Activated CD8-positive, alpha-beta memory T cell treated with anti-CD3 and anti-CD28 coated beads for 48 hours (primary cell): ENCODE measurements at regions not wholly inside any gene's neighbourhood (a gene's known extent, or its start where the extent isn't known, plus 50 kb on each side); places are given as distances from the start of the nearest gene placed in this dataset.

Experiments
- DNase-seq, 3 experiments: peaks; one replicate each; pipeline ENCODE4 v3.0.0-alpha.2; 2020; ENCODE audit warnings: low read depth in 2 of 3, low spot score in 2 of 3

DNA sequence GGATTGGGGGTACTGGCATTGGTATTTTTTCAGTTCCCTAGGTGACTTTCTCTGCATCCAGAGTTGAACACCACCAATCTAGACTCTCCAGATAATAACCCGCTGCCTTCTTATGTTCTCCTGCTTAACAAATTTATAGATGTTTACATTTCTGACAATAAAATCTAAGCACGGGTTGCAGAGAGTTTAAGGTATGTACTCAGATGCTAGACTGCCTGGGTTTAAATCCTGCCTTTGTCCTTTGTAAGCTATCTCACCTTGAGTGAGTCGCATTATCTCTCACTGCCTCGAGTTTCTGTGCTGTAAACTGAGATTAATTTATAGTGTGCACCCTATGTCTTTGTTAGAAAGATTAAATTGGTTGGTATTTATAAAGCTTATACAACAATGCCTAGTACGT lies 131.4 kb upstream of the ARGLU1 start:
- no peak for DNase-seq

DNA sequence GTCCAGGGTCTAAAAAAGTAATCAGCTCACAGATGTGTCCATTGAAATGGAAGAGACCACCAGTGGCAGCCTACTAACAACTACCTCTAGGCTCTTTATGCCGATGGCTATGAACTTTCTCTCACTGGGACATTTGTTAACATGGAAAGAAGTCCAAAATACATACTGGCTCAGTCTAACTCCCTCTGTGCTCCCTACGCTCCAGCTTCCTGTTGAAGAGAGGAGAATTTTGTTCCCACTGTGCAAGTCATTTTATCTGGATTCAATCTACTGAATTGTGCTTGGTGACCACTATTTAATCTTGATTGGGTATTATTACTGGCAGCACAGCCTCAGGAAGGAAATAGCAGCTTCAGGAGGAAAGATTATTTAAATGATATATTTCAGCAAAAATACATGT lies 128.8 kb upstream of the ARGLU1 start:
- no peak for DNase-seq

DNA sequence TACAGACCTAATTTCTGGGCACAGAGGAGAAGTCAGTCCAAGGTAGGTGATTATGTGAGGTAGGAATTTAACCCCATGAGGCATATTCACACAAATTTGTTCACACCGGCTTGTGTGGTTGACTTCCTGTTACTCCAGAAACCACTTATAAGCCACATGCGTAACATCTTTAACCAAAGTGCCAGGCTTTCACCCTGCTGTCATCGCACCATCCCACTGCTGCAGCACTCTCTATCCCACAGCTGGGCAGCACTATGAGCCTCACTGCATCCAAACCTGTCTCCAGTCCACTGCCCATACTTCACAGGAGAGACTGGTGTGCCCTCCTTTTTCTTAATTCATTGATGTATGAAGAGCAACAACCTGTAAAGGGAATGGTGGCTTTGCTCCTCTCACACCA lies 128.2 kb upstream of the ARGLU1 start:
- no peak for DNase-seq

DNA sequence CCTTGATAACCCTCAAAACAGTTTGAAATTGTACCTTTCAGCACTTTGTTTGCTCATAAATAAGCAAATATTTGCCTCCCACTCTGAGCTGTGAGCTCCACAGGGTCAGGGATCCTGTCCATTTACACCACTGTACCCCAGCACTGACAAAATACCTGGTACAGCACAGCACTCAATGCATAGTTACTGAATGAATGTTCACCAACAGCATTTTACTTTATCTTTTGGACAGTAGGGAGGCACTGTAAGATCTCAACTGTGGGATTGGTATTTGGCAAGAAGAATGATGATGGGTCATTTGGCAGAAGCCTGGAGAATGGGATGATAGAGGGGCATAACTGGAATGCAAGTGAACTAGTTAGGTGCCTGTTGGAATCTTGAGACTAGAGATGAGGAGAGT lies 127.2 kb upstream of the ARGLU1 start:
- no peak for DNase-seq

DNA sequence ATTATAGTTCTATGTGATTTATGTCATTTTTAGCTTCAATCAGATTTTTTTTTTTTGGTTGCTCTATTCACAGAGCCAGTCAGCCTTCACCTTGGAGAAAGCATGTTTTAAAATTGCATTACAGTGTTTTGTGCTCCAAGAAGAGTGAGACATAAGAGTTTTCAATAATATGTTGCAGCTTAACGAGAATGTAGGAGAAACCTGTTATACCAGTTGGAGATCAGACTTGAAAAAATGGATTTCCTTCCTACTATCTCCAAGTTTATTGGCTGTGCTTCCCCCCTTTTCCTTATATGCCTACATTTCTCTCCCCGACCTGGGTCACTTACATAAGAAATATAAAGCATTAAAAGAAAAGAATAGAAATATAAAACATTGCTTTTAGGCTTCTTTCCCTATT lies 123.9 kb upstream of the ARGLU1 start:
- no peak for DNase-seq

DNA sequence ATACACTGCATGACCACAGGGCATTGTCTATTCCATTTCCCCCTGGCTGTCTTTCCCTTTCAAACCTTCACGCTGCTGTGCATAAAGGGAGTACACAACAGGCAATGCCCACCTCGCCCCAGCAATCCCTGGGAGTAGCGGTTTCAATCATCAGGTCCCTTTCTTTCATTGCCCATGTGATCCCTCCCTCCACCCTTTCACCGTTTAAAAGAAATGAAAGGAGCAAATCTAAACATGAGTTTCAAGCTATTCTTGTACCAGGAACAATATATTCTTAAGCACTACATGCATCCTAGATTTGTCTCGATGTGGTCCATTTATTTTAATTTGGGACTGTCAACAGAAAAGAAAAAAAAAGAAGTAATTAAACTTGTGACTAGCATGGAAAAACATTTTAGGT lies 123.4 kb upstream of the ARGLU1 start:
- DNase-seq = no peak

DNA sequence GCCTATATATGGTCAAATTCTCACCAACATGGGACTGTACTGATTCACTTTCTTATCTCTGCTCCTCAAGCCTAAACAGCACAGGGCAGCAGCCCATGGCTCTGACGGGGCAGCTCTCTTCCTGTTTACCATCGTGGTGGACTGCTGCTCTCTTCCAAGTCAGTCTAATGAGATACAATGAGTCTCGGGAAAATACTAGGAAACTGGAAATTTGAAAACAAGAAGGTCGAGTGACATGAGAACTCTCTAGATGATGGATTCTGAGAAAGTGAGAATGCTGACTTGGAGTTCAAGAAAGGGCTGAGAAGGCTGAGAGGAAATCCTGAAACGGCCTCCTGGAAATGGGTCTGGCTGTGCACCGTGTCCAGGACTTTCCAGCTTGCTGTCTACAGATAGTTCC lies 122.8 kb upstream of the ARGLU1 start:
- no peak for DNase-seq

DNA sequence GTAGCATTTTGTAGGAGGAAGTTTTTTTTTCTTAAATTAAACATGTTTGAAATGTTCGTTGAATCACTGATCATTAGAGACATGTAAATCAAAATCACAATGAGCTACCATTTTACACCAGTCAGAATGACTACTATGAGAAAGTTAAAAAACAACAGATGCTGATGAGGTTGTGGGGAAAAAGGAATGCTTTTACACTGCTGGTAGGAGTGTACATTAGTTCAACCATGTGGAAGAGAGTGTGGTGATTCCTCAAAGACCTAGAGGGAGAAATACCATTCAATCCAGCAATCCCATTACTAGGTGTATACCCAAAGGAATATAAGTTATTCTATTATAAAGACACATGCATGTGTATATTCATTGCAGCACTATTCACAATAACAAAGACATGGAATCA lies 122.0 kb upstream of the ARGLU1 start:
- DNase-seq = no peak

DNA sequence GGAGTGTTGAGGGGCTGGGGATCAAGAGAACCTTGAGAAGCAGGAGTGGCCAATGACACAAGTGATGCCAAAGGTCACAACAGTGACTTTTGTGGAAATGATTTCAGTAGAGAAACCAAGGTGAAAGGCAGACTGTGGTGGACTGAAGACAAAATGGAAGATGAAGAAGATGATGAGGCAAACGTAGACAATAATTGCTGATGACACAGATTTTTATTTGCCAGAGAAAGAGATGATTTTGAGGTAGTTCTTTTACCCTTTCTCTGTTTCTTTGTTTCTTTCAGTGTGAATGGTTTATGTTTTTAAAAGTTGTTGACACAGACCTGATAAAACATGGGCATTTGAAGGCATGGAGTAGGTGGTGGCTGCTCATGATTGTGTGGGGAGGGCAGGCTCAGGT lies 121.0 kb upstream of the ARGLU1 start:
- DNase-seq = no peak

DNA sequence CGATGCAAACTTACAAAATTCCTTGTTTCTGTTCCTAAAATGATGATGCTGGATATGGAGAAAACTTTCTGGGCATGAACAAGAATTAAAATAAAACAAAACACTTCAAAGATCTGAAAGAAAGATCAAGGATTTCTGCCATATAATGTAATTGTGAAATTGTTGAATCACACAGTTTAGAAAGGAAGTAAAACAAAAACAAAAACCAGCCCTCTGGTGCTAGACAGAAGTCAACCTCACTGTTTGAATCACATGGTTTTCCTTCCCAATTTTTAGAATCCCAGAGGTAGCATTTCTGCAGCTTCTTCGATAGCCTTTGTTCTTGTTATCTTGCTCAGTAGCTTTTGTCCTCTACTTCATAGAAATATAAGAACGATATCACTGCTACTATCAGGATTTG lies 118.2 kb upstream of the ARGLU1 start:
- no peak for DNase-seq

DNA sequence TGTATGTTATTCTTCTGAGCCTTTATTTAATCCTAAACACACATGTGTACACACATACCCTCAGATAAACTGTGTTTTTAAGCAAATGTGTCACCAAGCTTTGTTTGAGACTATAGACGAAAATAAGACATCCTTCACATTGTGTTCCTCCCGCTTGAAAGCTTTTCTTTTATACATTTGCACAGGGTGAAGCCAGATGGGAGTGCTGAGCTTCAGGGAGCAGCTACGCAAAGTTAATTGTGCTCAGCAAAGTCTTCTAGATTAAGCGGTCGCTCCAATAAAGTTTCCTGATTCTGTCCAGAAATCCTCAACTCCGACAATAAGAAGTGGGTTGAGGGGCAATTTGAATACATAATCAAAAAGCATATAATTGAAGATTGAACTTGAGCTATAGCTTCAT lies 117.2 kb upstream of the ARGLU1 start:
- DNase-seq = no peak

DNA sequence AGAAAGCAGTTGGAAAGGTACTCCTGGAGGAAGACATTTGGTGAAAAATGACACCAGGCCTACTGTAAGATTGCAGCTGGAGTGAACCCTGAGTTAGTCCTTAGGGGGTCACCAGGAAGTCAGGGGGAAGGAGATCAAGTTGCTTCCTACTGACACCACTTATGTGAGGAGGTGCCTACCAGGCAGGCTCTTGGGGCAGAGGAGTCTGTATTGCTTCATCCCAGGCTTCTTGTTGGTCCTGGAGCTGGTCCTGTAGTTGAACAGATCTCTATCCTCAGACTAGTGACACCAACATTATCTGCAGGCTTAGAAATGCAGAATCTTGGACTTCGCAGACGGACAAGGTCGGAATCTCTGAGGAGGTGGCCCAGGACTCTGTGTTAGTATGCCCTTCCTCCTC lies 116.0 kb upstream of the ARGLU1 start:
- no peak for DNase-seq

DNA sequence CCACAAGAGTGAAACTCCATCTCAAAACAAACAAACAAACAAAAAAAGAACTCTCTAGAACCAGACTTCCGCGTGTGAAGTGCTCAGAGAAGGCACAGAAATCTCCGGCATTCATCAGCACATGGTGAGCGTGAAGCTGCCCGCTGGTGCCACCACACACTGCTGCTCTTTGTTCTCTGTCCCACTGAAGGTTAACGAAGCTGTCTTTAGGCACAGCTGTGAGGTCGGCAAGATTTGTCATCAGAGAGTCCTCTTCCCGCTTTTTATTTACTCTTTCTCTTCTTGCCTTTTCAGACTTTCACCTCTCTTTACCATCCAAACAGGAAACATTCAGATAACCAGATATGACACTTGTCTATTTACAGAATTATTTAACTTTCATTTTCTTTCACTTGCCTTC lies 115.2 kb upstream of the ARGLU1 start:
- DNase-seq = no peak

DNA sequence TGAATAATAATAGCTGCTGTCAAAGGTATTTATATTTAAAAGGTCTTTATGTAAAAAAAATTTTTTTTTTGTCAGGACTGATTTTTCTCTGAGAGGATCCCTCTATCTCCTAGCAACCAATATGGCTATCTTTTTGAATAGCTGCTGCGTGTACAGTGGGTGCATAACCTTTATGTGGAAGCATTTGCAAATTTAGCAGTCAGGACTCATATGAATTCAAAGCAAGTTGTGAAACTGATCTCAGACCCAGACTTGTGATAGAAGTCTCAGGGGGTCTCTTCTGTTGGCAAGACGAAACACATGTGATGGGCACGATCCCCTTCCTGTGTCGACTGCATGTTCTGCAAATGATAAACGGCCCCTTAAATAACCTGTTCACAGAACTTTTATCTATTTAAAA lies 114.1 kb upstream of the ARGLU1 start:
- no peak for DNase-seq

DNA sequence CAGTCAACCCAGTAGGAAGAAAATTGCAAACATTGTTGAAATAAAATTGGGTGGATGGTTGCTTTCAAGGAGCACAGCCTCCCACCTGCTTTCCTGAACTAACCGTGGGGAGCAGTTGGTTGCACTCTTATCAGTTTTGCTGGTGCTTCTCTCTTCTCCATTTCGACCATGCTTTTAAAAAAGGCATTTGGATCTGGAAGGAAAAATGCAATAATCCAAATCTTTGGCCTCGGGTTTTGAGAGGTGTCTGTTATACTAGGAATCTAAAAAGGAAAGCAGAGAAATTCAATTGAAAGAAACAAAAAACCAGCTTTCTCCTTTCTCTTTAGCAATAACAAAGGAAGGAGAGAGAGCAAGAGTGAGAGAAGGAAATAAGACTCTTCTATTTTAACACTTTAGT lies 113.6 kb upstream of the ARGLU1 start:
- no peak for DNase-seq

DNA sequence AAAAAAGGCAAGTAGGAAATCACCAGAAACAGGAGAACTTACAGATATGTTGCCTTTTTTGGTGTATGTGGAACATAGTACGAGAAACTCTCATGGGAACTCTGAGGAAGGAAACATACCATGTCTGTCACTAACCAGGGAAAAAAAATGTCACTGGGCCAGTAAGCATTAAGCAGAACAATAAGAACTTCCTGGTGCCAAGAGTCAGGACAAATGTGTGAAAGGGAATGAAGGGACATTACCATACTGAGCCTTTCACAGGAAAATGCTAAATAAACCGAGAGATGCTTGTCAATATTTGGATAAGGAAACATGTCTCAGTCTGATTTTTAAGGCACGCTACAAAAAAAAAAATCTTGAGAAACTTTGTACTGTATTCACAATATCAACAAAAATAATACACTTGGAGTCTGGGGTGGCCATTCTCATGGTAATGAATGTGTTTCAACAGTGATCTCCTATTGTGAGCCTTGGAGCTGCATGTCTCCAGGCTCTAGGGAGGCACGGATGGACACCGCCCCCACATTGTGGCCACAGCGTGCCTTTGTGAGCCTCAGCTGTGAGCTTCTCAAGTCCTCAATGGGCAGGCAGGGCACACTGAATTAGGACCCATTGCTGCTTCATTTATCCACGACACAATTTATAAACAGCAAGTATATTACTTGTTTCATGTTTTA lies 113.0 kb upstream of the ARGLU1 start:
- DNase-seq = no peak

DNA sequence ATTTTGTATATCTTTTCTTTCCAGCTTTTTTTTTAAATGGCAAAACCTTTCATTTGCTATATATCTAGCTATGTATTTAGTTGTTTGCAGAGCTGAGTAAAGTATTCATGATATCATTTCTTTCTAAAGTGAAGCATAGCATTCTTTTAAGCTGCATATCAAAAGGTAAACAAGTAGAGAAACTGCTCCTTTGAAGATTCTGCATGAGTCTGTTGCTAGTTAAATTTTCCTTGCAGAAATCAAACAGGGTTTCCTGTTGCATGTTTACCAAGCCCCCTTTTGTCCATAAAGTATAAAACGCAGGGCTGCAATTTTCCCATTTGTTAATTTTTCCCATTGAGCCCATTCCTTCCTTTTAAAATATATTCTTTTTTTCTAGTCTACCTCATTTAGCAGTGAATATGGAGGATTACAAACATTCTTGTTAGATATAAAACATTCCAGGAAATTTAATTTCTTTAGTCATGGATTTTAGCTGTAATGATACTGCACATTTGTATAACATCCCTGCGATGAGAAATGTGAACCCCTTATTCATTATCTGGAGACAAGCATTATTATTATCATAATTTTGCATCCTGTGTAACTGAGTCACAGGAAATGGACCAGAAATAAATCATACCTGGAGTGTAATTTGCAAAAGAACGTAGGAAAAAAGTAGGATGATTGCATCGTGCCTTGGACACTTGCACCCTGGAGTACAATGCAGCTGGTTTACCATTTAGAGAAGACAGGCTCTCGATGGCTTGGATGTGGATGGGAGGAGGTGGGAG lies 110.9 kb upstream of the ARGLU1 start:
- DNase-seq = no peak

DNA sequence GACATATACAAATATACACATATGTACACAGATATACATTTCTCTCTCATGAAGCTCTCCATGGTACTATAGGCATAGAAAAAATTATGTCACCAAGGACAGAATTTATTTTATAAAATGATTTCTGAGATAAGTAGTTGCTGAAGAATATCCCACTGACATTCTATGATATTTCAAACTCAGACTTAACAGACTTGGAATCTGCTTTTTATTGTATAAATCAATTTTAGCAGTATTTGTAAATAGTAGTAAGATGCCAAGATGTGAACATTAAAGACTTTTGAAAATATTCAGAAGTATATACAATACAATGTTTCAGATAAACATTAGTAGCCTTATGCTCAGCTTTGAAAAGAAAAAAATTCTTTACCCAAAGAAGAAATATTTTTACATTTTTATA lies 107.4 kb upstream of the ARGLU1 start:
- DNase-seq = no peak

DNA sequence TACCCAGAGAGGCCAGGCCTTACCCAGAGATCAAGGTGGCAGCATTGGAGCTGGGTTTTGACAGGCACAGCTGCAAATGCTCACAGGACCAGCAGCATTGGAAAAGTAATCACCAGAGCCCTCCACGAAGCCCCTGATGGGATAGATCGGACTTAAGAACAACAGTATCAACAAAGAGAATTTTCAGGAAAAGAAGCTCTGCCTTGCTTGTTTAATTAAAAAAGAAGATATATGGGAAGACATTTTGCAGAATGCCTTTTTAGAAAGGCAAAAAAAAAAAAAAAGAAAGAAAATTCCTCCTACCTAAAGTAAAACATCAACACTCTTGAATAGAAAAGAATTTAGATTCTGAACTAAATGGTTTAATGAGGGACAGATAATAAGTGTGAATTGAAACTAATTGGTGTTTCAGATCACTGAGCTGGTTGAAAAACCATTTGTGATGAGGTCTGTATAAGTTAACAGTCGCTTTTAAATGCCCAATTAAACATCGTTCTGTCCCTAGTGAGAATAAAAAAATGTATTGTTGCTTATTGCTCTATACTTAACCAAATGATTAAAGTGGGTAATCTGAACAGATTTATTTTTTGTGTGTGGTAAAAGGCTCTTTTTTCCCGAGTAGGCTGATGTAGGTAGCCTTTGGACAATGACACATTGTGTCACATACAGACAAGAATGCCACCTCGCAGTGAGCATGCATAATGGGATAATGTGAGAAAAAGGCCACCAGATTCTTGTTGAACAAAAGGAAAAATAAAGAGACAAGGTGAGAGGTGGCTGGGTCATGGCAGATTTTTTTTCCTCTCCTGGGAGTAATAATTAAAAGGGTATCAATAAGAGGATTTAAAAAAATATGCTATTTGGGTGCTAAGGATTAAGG lies 93.0 kb upstream of the ARGLU1 start:
- DNase-seq = no peak

DNA sequence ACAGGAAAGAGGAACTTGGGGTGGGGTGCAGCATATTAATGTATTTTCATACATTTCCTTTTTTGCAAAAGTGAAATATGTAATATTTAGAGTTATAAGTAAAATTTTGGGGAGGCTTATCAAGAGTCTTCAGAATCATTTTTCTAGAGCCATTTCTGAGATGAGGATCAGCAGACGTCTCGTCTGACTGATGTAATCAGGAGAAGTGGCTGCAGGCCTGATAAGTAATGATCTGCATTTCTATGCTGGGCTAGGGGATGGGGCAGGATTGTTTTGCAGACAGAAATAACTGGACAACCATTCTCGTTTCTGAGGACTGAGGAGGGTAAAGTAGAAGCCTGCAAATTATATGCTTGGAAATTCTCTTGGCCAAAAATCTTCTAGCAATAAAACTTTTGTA lies 89.2 kb upstream of the ARGLU1 start:
- no peak for DNase-seq

DNA sequence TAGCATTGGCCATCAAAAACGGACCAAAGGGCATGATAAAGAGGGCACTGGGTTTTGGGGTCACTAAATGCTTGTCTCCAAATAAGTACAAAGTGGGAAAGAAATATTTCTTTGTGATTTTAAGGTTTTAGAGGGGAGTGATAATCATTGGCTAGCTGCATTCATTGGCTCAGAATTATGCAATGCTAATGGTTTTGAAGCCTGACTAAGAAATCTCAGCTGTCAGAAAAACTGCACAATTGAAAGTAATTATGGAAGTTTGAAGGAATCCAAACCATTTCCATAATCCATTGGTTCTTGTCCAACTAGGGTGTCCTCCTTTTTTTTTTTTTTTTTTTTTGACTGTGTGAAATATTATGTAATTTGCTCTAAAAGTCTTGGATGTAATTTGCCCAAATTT lies 88.2 kb upstream of the ARGLU1 start:
- no peak for DNase-seq

DNA sequence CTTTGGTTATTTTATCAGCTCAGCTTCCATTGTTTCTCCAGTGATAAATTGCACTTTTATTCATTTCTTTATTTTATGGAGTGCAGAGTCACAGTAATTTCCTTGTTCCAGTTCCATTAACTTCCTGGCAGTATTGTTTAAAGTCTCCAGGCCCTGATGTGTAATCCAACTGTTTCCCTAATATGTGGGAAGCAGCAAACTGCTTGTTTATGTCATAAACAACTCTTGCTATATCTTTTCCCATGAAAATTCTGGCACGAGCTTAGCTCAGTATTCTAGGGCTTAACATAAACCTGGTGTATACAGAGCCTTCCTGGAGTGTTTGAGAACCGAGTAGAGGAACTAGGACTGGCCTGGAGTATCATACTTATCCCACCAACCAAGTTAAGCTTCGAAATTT lies 83.5 kb upstream of the ARGLU1 start:
- DNase-seq = no peak
